WTC11 (cell line): ENCODE measurements at regions not wholly inside any gene's neighbourhood (a gene's known extent, or its start where the extent isn't known, plus 50 kb on each side); places are given as distances from the start of the nearest gene placed in this dataset.

Experiments
- CREM ChIP-seq: sonication (generic); formaldehyde crosslinking; IDR thresholded peaks from 2 replicates; pipeline ENCODE4 v1.8.1; 2022; ENCODE audit warnings: mild to moderate bottlenecking, missing genetic modification reagents, moderate library complexity
- GRHL2 ChIP-seq: fragments of 250-450 bp; sonication (Bioruptor Pico); IDR thresholded peaks from 2 replicates; pipeline ENCODE4 v1.8.0; 2022; ENCODE audit warnings: mild to moderate bottlenecking, moderate library complexity; ENCODE audit not compliant: insufficient replicate concordance, severe bottlenecking
- NR2C2 ChIP-seq: sonication (generic); formaldehyde crosslinking; IDR thresholded peaks from 2 replicates; pipeline ENCODE4 v1.8.0; 2022; ENCODE audit warnings: mild to moderate bottlenecking, missing genetic modification reagents
- SMAD4 ChIP-seq: sonication (generic); formaldehyde crosslinking; IDR thresholded peaks from 2 replicates; pipeline ENCODE4 v1.8.0; 2022; ENCODE audit warnings: mild to moderate bottlenecking, missing genetic modification reagents
- ZNF232 ChIP-seq: sonication (generic); formaldehyde crosslinking; IDR thresholded peaks from 2 replicates; pipeline ENCODE4 v1.8.0; 2022; ENCODE audit warnings: mild to moderate bottlenecking, missing genetic modification reagents
- ZNF416 ChIP-seq: fragments of 250-450 bp; sonication (Bioruptor Pico); IDR thresholded peaks from 2 replicates; pipeline ENCODE4 v1.9.0; 2021; ENCODE audit warnings: mild to moderate bottlenecking, inconsistent platforms
- TF ChIP-seq, protein P1 (sequence below): sonication (generic); formaldehyde crosslinking; IDR thresholded peaks from 2 replicates; pipeline ENCODE4 v1.8.1; 2022; ENCODE audit warnings: missing genetic modification reagents, borderline replicate concordance

DNA sequence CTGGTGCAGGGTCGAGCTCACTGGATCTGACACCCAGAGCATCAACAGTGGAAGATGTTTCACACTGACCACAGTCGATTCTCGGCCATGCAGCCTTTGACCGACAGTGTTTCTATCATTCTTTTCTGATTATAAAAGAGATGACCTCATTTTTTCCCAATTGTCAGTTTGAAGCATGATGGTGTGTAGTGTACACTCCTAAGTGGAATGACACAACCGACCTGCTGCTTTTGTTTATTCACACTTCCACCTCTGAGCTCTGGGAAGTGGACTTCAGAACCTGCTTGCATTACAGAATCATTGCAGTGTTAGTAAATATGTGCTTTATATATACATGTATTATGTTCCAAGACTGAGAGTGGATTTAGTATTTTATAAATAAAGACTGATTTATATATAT, 128.6 kb downstream of the IRX2 start:
- TF ChIP-seq, protein P1, sequence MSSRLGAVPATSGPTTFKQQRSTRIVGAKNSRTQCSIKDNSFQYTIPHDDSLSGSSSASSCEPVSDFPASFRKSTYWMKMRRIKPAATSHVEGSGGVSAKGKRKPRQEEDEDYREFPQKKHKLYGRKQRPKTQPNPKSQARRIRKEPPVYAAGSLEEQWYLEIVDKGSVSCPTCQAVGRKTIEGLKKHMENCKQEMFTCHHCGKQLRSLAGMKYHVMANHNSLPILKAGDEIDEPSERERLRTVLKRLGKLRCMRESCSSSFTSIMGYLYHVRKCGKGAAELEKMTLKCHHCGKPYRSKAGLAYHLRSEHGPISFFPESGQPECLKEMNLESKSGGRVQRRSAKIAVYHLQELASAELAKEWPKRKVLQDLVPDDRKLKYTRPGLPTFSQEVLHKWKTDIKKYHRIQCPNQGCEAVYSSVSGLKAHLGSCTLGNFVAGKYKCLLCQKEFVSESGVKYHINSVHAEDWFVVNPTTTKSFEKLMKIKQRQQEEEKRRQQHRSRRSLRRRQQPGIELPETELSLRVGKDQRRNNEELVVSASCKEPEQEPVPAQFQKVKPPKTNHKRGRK (CRISPR knock-in tag): no peak
- TF ChIP-seq ZNF232 (CRISPR knock-in tag) (no peak), NR2C2 (CRISPR knock-in tag) (no peak), GRHL2 (CRISPR knock-in tag) (no peak), SMAD4 (no peak), ZNF416 (CRISPR knock-in tag) (no peak), CREM (CRISPR knock-in tag) (no peak)
